ENCODE measurements at regions not wholly inside any gene's neighbourhood (a gene's known extent, or its start where the extent isn't known, plus 50 kb on each side); places are given as distances from the start of the nearest gene placed in this dataset.

GRCh38 chr1:59017501-59018231 is 233.8 kb upstream of the JUN start:
- Histone ChIP-seq H3K9me3 (ENCODE audit: severe bottlenecking) (no peaks in the 10 kb centered on the region), H3K36me3 (ENCODE audit: low read depth) (no peaks in the 10 kb centered on the region), H3K4me1 (ENCODE audit: insufficient read depth, poor library complexity, severe bottlenecking) (peaks cover 43% of the 10 kb centered on the region), H3K4me3 (ENCODE audit: severe bottlenecking) (no peak overlapping the region), H3K27me3 (ENCODE audit: insufficient read depth, poor library complexity, severe bottlenecking) (no peaks in the 10 kb centered on the region), H3K27ac (ENCODE audit: poor library complexity, severe bottlenecking) (peak overlapping the region; percentile 69)
- DNase-seq (ENCODE audit: low spot score) (no peak), ATAC-seq (ENCODE audit: low read depth) (no peak)
- no peak for TF ChIP-seq CTCF (IDR thresholded peaks at IDR 0.05; ENCODE audit: poor library complexity, severe bottlenecking)

GRCh38 chr1:59018446-59018845 is 234.6 kb upstream of the JUN start:
- H3K4me1 ChIP-seq (ENCODE audit: insufficient read depth, poor library complexity, severe bottlenecking), result peaks cover 39% of the 10 kb centered on the region
- H3K27ac ChIP-seq (ENCODE audit: poor library complexity, severe bottlenecking), result no peak overlapping the region
- no peaks in the 10 kb centered on the region for H3K27me3 ChIP-seq (ENCODE audit: insufficient read depth, poor library complexity, severe bottlenecking)
- H3K36me3 ChIP-seq (ENCODE audit: low read depth), result no peaks in the 10 kb centered on the region
- TF ChIP-seq CTCF (IDR thresholded peaks at IDR 0.05; ENCODE audit: poor library complexity, severe bottlenecking), result no peak
- no peaks in the 10 kb centered on the region for H3K9me3 ChIP-seq (ENCODE audit: severe bottlenecking)
- no peak for ATAC-seq (ENCODE audit: low read depth)
- H3K4me3 ChIP-seq (ENCODE audit: severe bottlenecking), result no peak overlapping the region
- DNase-seq (ENCODE audit: low spot score), result no peak

- Histone ChIP-seq H3K27ac (ENCODE audit: poor library complexity, severe bottlenecking) (no peak overlapping the region), H3K4me3 (ENCODE audit: severe bottlenecking) (no peak overlapping the region), H3K4me1 (ENCODE audit: insufficient read depth, poor library complexity, severe bottlenecking) (peaks cover 35% of the 10 kb centered on the region), H3K27me3 (ENCODE audit: insufficient read depth, poor library complexity, severe bottlenecking) (no peaks in the 10 kb centered on the region), H3K36me3 (ENCODE audit: low read depth) (no peaks in the 10 kb centered on the region), H3K9me3 (ENCODE audit: severe bottlenecking) (no peaks in the 10 kb centered on the region)
- TF ChIP-seq CTCF (IDR thresholded peaks at IDR 0.05; ENCODE audit: poor library complexity, severe bottlenecking), result no peak
- ATAC-seq (ENCODE audit: low read depth) (no peak), DNase-seq (ENCODE audit: low spot score) (no peak)
Observed at GRCh38 chr1:59018860-59019259, 235.0 kb upstream of the JUN start.

- no peaks in the 10 kb centered on the region for H3K36me3 ChIP-seq (ENCODE audit: low read depth)
- peaks cover 23% of the 10 kb centered on the region for H3K4me1 ChIP-seq (ENCODE audit: insufficient read depth, poor library complexity, severe bottlenecking)
- peak overlapping the region; percentile 44 for H3K27ac ChIP-seq (ENCODE audit: poor library complexity, severe bottlenecking)
- H3K9me3 ChIP-seq (ENCODE audit: severe bottlenecking), result no peaks in the 10 kb centered on the region
- H3K27me3 ChIP-seq (ENCODE audit: insufficient read depth, poor library complexity, severe bottlenecking), result no peaks in the 10 kb centered on the region
- ATAC-seq (ENCODE audit: low read depth) (peak; percentile 52), DNase-seq (ENCODE audit: low spot score) (no peak)
- no peak for TF ChIP-seq CTCF (IDR thresholded peaks at IDR 0.05; ENCODE audit: poor library complexity, severe bottlenecking)
- no peak overlapping the region for H3K4me3 ChIP-seq (ENCODE audit: severe bottlenecking)
Observed at GRCh38 chr1:59020151-59020997, 236.5 kb upstream of the JUN start.
